Subcutaneous abdominal adipose tissue (tissue), 5 donors: ENCODE measurements at regions not wholly inside any gene's neighbourhood (a gene's known extent, or its start where the extent isn't known, plus 50 kb on each side); places are given as distances from the start of the nearest gene placed in this dataset.

ENCODE experiments used
- H3K27ac ChIP-seq: one replicate; pipeline ENCODE4 v1.7.0; 2013; ENCODE audit warnings: low read depth, mild to moderate bottlenecking, inconsistent platforms, low read length, moderate library complexity
- H3K27me3 ChIP-seq, 5 donors: one replicate each; pipeline ENCODE4 v1.7.0; 2013; ENCODE audit warnings: low read length in 5 of 5, inconsistent platforms in 1 of 5; ENCODE audit not compliant: control insufficient read depth in 5 of 5, insufficient read depth in 4 of 5
- H3K36me3 ChIP-seq, 5 donors: one replicate each; pipeline ENCODE4 v1.7.0; 2013; ENCODE audit warnings: low read length in 5 of 5; ENCODE audit not compliant: control insufficient read depth in 5 of 5, insufficient read depth in 5 of 5
- H3K4me1 ChIP-seq, 5 donors: one replicate each; pipeline ENCODE4 v1.7.0; 2013; ENCODE audit warnings: low read length in 5 of 5, mild to moderate bottlenecking in 3 of 5, moderate library complexity in 1 of 5; ENCODE audit not compliant: control insufficient read depth in 5 of 5, insufficient read depth in 5 of 5
- H3K4me3 ChIP-seq, 5 donors: one replicate each; pipeline ENCODE4 v1.7.0; 2013; ENCODE audit warnings: low read length in 5 of 5, low read depth in 1 of 5
- H3K9ac ChIP-seq, 5 donors: one replicate each; pipeline ENCODE4 v1.7.0; 2013; ENCODE audit warnings: low read length in 5 of 5, mild to moderate bottlenecking in 4 of 5, moderate library complexity in 3 of 5
- H3K9me3 ChIP-seq, 5 donors: one replicate each; pipeline ENCODE4 v1.7.0; 2013; ENCODE audit warnings: low read length in 5 of 5; ENCODE audit not compliant: control insufficient read depth in 5 of 5
- donor health status: healthy.
- donor health status: healthy.
- donor health status: healthy.
- donor health status: healthy.
- donor health status: healthy.

GRCh38 chr13:74438901-74439300, 304.7 kb upstream of the KLF12 start:
- peaks cover 0 to 2% (median 0%) of the 10 kb centered on the region in 5 donors for H3K9me3 ChIP-seq
- H3K4me3 ChIP-seq: no peak overlapping the region
- no peaks in the 10 kb centered on the region for H3K36me3 ChIP-seq
- H3K27ac ChIP-seq: no peak overlapping the region
- H3K27me3 ChIP-seq: no peaks in the 10 kb centered on the region
- H3K4me1 ChIP-seq: peaks cover 0 to 6% (median 4%) of the 10 kb centered on the region in 5 donors
- H3K9ac ChIP-seq: no peak overlapping the region

DNA sequence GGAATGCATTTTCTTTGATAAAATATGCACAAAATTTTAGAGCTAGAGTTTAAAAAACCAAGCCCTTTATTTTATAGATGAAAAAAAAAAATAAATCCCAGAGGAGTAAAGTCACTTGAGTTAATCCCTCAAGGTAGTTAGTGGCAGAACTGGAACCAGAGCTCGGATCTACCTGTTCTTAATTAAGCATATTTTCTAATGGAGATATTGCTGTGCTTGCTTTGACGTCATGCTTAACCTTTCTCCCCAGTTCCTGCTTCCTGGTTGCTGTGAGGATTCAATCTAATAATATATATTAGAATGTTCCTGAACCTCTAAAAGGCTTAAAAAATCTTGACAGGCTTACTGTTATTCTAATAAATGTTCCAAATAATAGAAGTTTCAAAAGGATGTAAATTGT, 300.6 kb upstream of the KLF12 start:
- Histone ChIP-seq H3K4me3 (no peak overlapping the region), H3K9ac (no peak overlapping the region)

GRCh38 chr13:74424455-74424854, 290.3 kb upstream of the KLF12 start:
- Histone ChIP-seq H3K9me3 (no peaks in the 10 kb centered on the region), H3K27me3 (no peaks in the 10 kb centered on the region), H3K36me3 (no peaks in the 10 kb centered on the region), H3K9ac (no peak overlapping the region), H3K4me3 (no peak overlapping the region), H3K4me1 (no peaks in the 10 kb centered on the region), H3K27ac (no peak overlapping the region)

More for the DNA sequence above, 300.6 kb upstream of the KLF12 start:
- no peaks in the 10 kb centered on the region for H3K27me3 ChIP-seq
- H3K4me1 ChIP-seq: no peaks in the 10 kb centered on the region
- no peaks in the 10 kb centered on the region for H3K9me3 ChIP-seq
- no peak overlapping the region for H3K27ac ChIP-seq
- H3K36me3 ChIP-seq: no peaks in the 10 kb centered on the region

- no peak overlapping the region for H3K27ac ChIP-seq
Measured at GRCh38 chr13:74423434-74423833, 289.2 kb upstream of the KLF12 start.

DNA sequence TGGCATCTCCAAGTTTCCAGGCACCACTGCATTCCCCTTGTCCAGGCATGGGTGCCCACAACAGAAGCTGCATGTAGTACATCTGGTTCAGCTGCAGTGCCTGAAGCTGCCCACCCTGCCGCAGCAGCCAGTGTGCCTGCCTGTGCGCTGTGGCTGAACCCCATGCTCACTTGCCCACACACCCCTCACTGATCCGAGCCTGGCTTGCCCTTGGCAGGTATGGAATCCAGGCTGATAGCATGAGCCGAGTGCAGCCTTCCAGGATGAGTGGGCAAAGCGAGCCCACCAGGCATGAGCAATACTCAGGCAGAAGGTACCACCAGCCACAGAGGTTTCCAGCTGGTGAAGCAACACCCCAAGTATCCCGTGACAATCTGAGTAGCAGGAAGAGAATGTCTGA, 280.3 kb upstream of the KLF12 start:
- H3K27me3 ChIP-seq: no peaks in the 10 kb centered on the region
- H3K9me3 ChIP-seq: peaks cover 0 to 15% (median 10%) of the 10 kb centered on the region in 5 donors
- H3K4me1 ChIP-seq: peaks cover 0 to 16% (median 7%) of the 10 kb centered on the region in 5 donors
- H3K4me3 ChIP-seq: no peak overlapping the region
- H3K27ac ChIP-seq: no peak overlapping the region
- no peaks in the 10 kb centered on the region for H3K36me3 ChIP-seq
- no peak overlapping the region for H3K9ac ChIP-seq

More at GRCh38 chr13:74423434-74423833, 289.2 kb upstream of the KLF12 start:
- Histone ChIP-seq H3K27me3 (no peaks in the 10 kb centered on the region), H3K36me3 (no peaks in the 10 kb centered on the region), H3K4me3 (no peak overlapping the region), H3K4me1 (peaks cover 0 to 6% (median 4%) of the 10 kb centered on the region in 5 donors), H3K9ac (no peak overlapping the region), H3K9me3 (no peaks in the 10 kb centered on the region)

GRCh38 chr13:74413482-74413881, 279.3 kb upstream of the KLF12 start:
- no peak overlapping the region for H3K4me3 ChIP-seq
- H3K36me3 ChIP-seq: no peaks in the 10 kb centered on the region
- peaks cover 0 to 13% (median 2%) of the 10 kb centered on the region in 5 donors for H3K4me1 ChIP-seq

GRCh38 chr13:74409551-74409950, 275.3 kb upstream of the KLF12 start:
- Histone ChIP-seq H3K27me3 (no peaks in the 10 kb centered on the region), H3K36me3 (no peaks in the 10 kb centered on the region), H3K4me1 (no peaks in the 10 kb centered on the region), H3K27ac (no peak overlapping the region), H3K9ac (no peak overlapping the region), H3K4me3 (no peak overlapping the region), H3K9me3 (peaks cover 0 to 15% (median 9%) of the 10 kb centered on the region in 5 donors)

More at GRCh38 chr13:74413482-74413881, 279.3 kb upstream of the KLF12 start:
- Histone ChIP-seq H3K27me3 (no peaks in the 10 kb centered on the region), H3K9ac (no peak overlapping the region), H3K9me3 (peaks cover 0 to 15% (median 10%) of the 10 kb centered on the region in 5 donors), H3K27ac (no peak overlapping the region)

DNA sequence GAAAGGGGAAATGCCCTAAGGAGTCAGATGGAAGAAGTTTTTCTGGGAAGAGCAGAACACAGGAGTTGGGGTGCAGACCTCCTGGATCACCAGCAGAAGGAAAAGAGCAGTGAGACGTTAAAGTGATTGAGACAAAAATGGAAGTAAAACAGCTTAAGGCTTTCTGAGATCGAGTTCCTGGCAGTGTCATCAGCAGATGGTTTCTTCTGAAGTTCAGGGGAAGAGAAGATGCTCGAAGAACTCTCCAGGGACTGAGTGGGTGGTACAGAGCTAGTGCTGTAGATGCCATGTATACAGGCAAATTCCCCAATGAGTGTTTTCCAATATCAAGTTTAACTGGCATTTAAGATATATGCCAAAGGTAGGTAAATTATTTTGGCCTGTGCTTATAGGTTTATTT, 272.2 kb upstream of the KLF12 start:
- Histone ChIP-seq H3K4me1 (no peaks in the 10 kb centered on the region), H3K27ac (no peak overlapping the region), H3K9me3 (peaks cover 0 to 5% (median 0%) of the 10 kb centered on the region in 5 donors), H3K4me3 (no peak overlapping the region), H3K36me3 (no peaks in the 10 kb centered on the region), H3K9ac (no peak overlapping the region), H3K27me3 (no peaks in the 10 kb centered on the region)

GRCh38 chr13:74398599-74398998, 264.4 kb upstream of the KLF12 start:
- Histone ChIP-seq H3K27me3 (no peaks in the 10 kb centered on the region), H3K4me1 (no peaks in the 10 kb centered on the region), H3K4me3 (no peak overlapping the region), H3K9me3 (peaks cover 0 to 5% (median 0%) of the 10 kb centered on the region in 5 donors), H3K27ac (no peak overlapping the region), H3K36me3 (no peaks in the 10 kb centered on the region), H3K9ac (no peak overlapping the region)

DNA sequence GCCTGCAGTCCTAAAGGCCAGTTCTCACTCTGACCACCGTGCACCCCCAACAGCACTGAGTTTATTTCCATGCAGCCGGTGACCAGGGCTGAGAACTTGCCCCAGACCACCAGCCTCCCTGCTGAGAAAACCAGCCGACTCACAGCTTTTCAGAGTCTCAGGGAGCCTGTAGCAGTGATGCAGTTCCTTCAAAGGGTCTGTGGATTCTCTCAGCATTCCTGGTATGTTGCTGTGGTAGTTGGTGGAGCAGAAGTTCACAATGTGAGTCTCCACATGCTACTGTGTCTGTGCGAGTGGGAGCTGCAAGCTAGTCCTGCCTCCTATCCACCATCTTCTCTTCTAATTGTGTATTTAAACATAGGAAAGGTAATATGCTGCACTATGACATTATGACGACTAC, 254.9 kb upstream of the KLF12 start:
- H3K4me3 ChIP-seq: no peak overlapping the region
- peaks cover 3 to 34% (median 8%) of the 10 kb centered on the region in 5 donors for H3K9me3 ChIP-seq
- H3K4me1 ChIP-seq: no peaks in the 10 kb centered on the region
- no peak overlapping the region for H3K27ac ChIP-seq
- H3K36me3 ChIP-seq: peaks cover 0 to 2% (median 0%) of the 10 kb centered on the region in 5 donors
- no peak overlapping the region for H3K9ac ChIP-seq
- no peaks in the 10 kb centered on the region for H3K27me3 ChIP-seq
